Peyer's patch (tissue), 4 donors: ENCODE measurements at regions not wholly inside any gene's neighbourhood (a gene's known extent, or its start where the extent isn't known, plus 50 kb on each side); places are given as distances from the start of the nearest gene placed in this dataset.

Experiments used
- CTCF ChIP-seq, 6 experiments: fragments of 450-650 bp in 4 of 6; fragments of 200-600 bp in 2 of 6; sonication (generic) in 1 of 6; IDR thresholded peaks; one replicate each; pipeline ENCODE4 v1.5.1; 2017 to 2019; ENCODE audit warnings: antibody characterized with exemption in 6 of 6, mild to moderate bottlenecking in 3 of 6, moderate library complexity in 1 of 6
- POLR2A ChIP-seq, 2 donors: fragments of 450-650 bp; IDR thresholded peaks; one replicate each; pipeline ENCODE4 v1.5.1; 2017; ENCODE audit warnings: antibody characterized with exemption in 2 of 2, mild to moderate bottlenecking in 2 of 2, moderate library complexity in 2 of 2

DNA sequence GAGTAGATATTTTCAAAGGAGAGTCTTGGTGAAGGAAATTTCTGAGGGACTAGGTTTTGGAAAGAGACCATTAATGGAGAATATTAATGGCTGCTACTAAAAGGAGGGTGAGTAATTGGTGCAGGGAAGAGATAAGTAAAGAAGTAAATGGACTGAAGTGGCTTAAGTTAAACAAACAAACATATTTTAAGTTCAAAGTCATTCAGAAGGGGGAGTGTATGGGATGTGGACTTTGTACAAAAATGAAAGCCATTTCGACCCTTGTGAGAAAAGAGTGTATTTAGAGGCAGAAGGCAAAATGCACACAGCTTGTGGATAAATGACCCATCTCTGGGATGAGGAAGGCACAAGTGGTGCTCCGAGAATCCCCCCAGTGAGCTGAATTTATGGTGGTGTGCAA, 171.7 kb downstream of the BACH1 start:
- TF ChIP-seq POLR2A (IDR thresholded peaks at IDR 0.05) (no peak), CTCF (IDR thresholded peaks at IDR 0.05) (no peak)
